Testis (tissue), 2 donors: ENCODE measurements at regions not wholly inside any gene's neighbourhood (a gene's known extent, or its start where the extent isn't known, plus 50 kb on each side); places are given as distances from the start of the nearest gene placed in this dataset.

Experiments used
- DNase-seq: peaks from one replicate; pipeline ENCODE4 v3.0.0-alpha.2; 2019
- H3K27ac ChIP-seq, 2 donors: fragments of 200-600 bp; sonication (generic); one replicate each; pipeline ENCODE4 v1.5.1; 2019
- H3K27me3 ChIP-seq: fragments of 200-600 bp; sonication (generic); one replicate; pipeline ENCODE4 v1.5.1; 2019
- H3K36me3 ChIP-seq: fragments of 200-600 bp; sonication (generic); one replicate; pipeline ENCODE4 v1.5.1; 2017; ENCODE audit warnings: low read depth; ENCODE audit errors: missing control alignments
- H3K4me1 ChIP-seq: fragments of 200-600 bp; sonication (generic); one replicate; pipeline ENCODE4 v1.5.1; 2019
- H3K4me3 ChIP-seq, 2 donors: fragments of 200-600 bp; sonication (generic); one replicate each; pipeline ENCODE4 v1.5.1; 2017 to 2019
- H3K9me3 ChIP-seq: fragments of 200-600 bp; sonication (generic); one replicate; pipeline ENCODE4 v1.5.1; 2017
- POLR2A ChIP-seq: fragments of 450-650 bp; IDR thresholded peaks from one replicate; pipeline ENCODE4 v1.6.1; 2017; ENCODE audit warnings: antibody characterized with exemption, mild to moderate bottlenecking, moderate library complexity
- WGBS, 2 donors: methylation state at CpG; one replicate each; pipeline ENCODE4 v1.1.5; 2018; 5-methylcytosine and 5-hydroxymethylcytosine counted together
- intact Hi-C: fragments of 100-400 bp; cut with DNase I; formaldehyde crosslinking; loops from one replicate; pipeline ENCODE4 v1.15.1; 2023; ENCODE audit warnings: low total_unique reads
- TF ChIP-seq, protein P1 (sequence below), 3 experiments: fragments of 450-650 bp in 2 of 3; fragments of 200-600 bp in 1 of 3; sonication (generic) in 1 of 3; IDR thresholded peaks; one replicate each; pipeline ENCODE4 v1.5.1; 2016 to 2019; ENCODE audit warnings: antibody characterized with exemption in 3 of 3, mild to moderate bottlenecking in 2 of 3, moderate library complexity in 1 of 3

DNA sequence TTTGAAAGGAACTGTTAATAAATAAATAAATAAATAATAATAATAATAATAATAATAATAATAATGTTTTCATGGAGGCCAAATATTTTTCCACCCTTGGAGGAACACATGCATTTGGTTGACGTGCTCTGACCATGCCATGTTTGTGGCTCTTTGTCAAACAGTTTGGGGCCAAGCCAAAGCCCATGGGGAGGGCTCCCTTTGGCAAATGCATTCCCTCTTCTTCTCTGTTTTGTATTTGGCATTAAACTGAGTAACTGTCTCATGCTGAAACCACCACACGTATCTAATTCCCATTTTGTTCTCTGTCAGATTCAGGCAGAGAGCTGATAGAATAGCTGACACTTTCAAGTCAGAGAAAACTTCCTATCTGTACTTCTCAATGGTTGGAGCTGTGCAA, 68.6 kb upstream of the PAX6 start:
- intact Hi-C loops: no loop called here
- Histone ChIP-seq H3K27me3 (no peaks in the 10 kb centered on the region), H3K4me3 (no peak overlapping the region), H3K4me1 (no peaks in the 10 kb centered on the region), H3K36me3 (no peaks in the 10 kb centered on the region), H3K27ac (no peak overlapping the region), H3K9me3 (no peaks in the 10 kb centered on the region)
- DNase-seq: no peak
- WGBS, 2 donors: 81 to 88% methylated on average over 2 of the region's 2 CpGs
- no peak for TF ChIP-seq POLR2A
- TF ChIP-seq, protein P1, sequence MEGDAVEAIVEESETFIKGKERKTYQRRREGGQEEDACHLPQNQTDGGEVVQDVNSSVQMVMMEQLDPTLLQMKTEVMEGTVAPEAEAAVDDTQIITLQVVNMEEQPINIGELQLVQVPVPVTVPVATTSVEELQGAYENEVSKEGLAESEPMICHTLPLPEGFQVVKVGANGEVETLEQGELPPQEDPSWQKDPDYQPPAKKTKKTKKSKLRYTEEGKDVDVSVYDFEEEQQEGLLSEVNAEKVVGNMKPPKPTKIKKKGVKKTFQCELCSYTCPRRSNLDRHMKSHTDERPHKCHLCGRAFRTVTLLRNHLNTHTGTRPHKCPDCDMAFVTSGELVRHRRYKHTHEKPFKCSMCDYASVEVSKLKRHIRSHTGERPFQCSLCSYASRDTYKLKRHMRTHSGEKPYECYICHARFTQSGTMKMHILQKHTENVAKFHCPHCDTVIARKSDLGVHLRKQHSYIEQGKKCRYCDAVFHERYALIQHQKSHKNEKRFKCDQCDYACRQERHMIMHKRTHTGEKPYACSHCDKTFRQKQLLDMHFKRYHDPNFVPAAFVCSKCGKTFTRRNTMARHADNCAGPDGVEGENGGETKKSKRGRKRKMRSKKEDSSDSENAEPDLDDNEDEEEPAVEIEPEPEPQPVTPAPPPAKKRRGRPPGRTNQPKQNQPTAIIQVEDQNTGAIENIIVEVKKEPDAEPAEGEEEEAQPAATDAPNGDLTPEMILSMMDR (IDR thresholded peaks at IDR 0.05): no peak

DNA sequence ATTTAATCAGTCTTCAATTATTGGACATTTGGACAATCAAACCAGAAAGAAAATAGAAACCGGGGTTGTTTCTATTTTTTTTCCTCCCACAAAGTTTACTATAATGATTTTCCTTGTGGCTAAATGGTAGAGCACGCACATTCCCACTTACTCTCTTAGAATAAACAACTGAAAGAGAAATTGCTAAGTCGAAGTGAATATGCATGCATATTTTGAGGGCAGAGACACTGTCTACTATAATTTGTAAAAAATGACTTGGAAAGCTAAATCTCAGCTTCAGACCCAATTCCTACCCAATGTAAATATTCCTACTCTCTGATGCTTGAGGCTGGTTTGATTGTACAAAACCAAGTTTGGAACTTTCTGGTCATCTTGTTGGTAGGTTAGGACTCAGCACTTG, 66.7 kb upstream of the PAX6 start:
- Histone ChIP-seq H3K27me3 (no peaks in the 10 kb centered on the region), H3K36me3 (no peaks in the 10 kb centered on the region)
- intact Hi-C loops: no loop called here

DNA sequence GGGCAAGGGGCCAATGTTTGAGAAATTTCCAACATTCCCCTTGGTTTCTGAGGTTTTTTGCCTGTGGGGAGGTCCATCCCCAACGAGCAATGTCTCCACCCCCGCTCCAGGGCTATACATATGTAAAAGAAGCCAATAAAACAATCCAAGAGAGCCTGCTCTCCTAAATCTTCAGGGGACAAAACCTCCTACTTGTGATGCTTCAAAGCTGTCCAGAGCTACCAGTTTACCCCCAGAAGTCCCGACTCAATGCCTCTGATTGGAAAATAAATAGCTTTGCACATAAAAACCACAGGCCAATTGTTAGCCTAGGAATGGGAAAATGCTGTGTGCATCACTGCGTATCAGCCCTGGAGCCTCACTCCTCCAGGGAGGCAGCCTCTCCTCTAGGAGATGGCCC, 66.0 kb upstream of the PAX6 start:
- WGBS, 2 donors: 45 to 54% methylated on average over 4 of the region's 4 CpGs
- H3K4me3 ChIP-seq: no peak overlapping the region
- intact Hi-C loops: no loop called here
- no peak for DNase-seq
- no peaks in the 10 kb centered on the region for H3K36me3 ChIP-seq
- no peaks in the 10 kb centered on the region for H3K27me3 ChIP-seq
- TF ChIP-seq, protein P1 (IDR thresholded peaks at IDR 0.05): no peak
- TF ChIP-seq POLR2A: no peak
- no peaks in the 10 kb centered on the region for H3K4me1 ChIP-seq
- H3K27ac ChIP-seq: no peak overlapping the region
- no peaks in the 10 kb centered on the region for H3K9me3 ChIP-seq

More for the DNA sequence above, 66.7 kb upstream of the PAX6 start:
- 80 to 89% methylated on average over 3 of the region's 3 CpGs for WGBS, 2 donors
- Histone ChIP-seq H3K27ac (no peak overlapping the region), H3K4me3 (no peak overlapping the region), H3K9me3 (no peaks in the 10 kb centered on the region), H3K4me1 (no peaks in the 10 kb centered on the region)
- no peak for DNase-seq
- TF ChIP-seq POLR2A: no peak
- TF ChIP-seq, protein P1 (IDR thresholded peaks at IDR 0.05): no peak

GRCh38 chr11:31875866-31876560, 64.9 kb upstream of the PAX6 start:
- WGBS, 2 donors: 53 to 59% methylated on average over 12 to 13 of the region's 13 CpGs
- no peak for DNase-seq
- H3K4me3 ChIP-seq: no peak overlapping the region
- H3K36me3 ChIP-seq: no peaks in the 10 kb centered on the region
- no peak overlapping the region for H3K27ac ChIP-seq
- no peaks in the 10 kb centered on the region for H3K9me3 ChIP-seq
- H3K27me3 ChIP-seq: no peaks in the 10 kb centered on the region
- intact Hi-C loops: no loop called here
- TF ChIP-seq, protein P1 (IDR thresholded peaks at IDR 0.05): no peak
- TF ChIP-seq POLR2A: no peak
- H3K4me1 ChIP-seq: no peaks in the 10 kb centered on the region

DNA sequence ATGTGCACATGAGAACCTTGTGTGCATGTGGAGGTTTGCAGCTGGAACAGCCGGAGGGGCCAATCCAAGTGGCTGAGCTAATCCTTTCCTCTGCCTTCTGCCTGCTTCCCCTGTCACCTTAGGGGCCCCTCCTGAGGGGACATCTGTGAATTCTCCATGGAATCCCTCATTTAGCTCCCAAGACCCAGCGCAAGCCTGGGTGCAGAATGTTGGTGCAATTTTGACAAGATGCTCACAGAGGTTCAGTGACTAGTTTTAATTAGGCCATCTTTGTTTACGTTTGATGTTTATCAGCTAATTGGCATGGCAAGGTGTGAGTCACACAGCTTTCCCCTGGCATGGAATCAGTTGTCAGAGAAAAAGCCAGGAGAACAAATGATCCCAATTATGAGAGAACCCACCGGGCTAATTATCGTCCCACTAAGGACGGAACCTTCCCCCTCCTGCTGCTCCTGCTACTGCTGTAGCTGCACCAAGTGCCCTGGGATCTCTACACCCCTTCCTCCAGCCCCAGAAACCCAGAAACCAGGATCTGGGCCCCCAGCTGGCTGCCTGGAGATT, 63.6 kb upstream of the PAX6 start:
- WGBS, 2 donors: 43 to 59% methylated on average over 6 of the region's 6 CpGs
- TF ChIP-seq POLR2A: no peak
- TF ChIP-seq, protein P1 (IDR thresholded peaks at IDR 0.05): no peak
- no peak for DNase-seq
- Histone ChIP-seq H3K36me3 (no peaks in the 10 kb centered on the region), H3K4me1 (no peaks in the 10 kb centered on the region), H3K9me3 (no peaks in the 10 kb centered on the region), H3K4me3 (no peak overlapping the region), H3K27me3 (no peaks in the 10 kb centered on the region), H3K27ac (no peak overlapping the region)
- intact Hi-C loops: loop anchor here (5.0 kb wide), 1 partner anchor 382 kb away; no protein-coding TSS in a partner anchor
